Ishikawa (cell line): ENCODE measurements at regions not wholly inside any gene's neighbourhood (a gene's known extent, or its start where the extent isn't known, plus 50 kb on each side); places are given as distances from the start of the nearest gene placed in this dataset.

Experiments
- CEBPB ChIP-seq: IDR thresholded peaks from 2 replicates; pipeline ENCODE4 v1.6.1; 2012
- CREB1 ChIP-seq: IDR thresholded peaks from 2 replicates; pipeline ENCODE4 v1.6.1; 2012; ENCODE audit warnings: low read depth
- EGR1 ChIP-seq: IDR thresholded peaks from 2 replicates; pipeline ENCODE4 v1.6.1; 2012
- EP300 ChIP-seq: IDR thresholded peaks from 2 replicates; pipeline ENCODE4 v1.6.1; 2012; ENCODE audit warnings: borderline replicate concordance
- FOXM1 ChIP-seq: IDR thresholded peaks from 2 replicates; pipeline ENCODE4 v1.6.1; 2012; ENCODE audit warnings: low read depth, borderline replicate concordance
- MAX ChIP-seq: IDR thresholded peaks from 2 replicates; pipeline ENCODE4 v1.6.1; 2012
- NFIC ChIP-seq: IDR thresholded peaks from 2 replicates; pipeline ENCODE4 v1.6.1; 2012
- RAD21 ChIP-seq: IDR thresholded peaks from 2 replicates; pipeline ENCODE4 v1.6.1; 2012; ENCODE audit warnings: low read depth
- REST ChIP-seq: IDR thresholded peaks from 2 replicates; pipeline ENCODE4 v1.6.1; 2012; ENCODE audit warnings: low read depth, mild to moderate bottlenecking
- TAF1 ChIP-seq: IDR thresholded peaks from 2 replicates; pipeline ENCODE4 v1.6.1; 2012; ENCODE audit warnings: low read depth, mild to moderate bottlenecking
- TCF12 ChIP-seq: IDR thresholded peaks from 2 replicates; pipeline ENCODE4 v1.6.1; 2012; ENCODE audit warnings: low read depth
- TEAD4 ChIP-seq: IDR thresholded peaks from 2 replicates; pipeline ENCODE4 v1.6.1; 2012
- USF1 ChIP-seq: IDR thresholded peaks from 2 replicates; pipeline ENCODE4 v1.6.1; 2012
- YY1 ChIP-seq: IDR thresholded peaks from 2 replicates; pipeline ENCODE4 v1.6.1; 2012; ENCODE audit warnings: low read depth
- ZBTB7A ChIP-seq: IDR thresholded peaks from 2 replicates; pipeline ENCODE4 v1.6.1; 2012; ENCODE audit warnings: low read depth

- TF ChIP-seq USF1 (no peak), RAD21 (no peak), TCF12 (no peak), CEBPB (no peak), TAF1 (no peak), ZBTB7A (no peak), YY1 (no peak), MAX (no peak), NFIC (no peak), EGR1 (no peak)
Measured at GRCh38 chr6:71211799-71212198, 76.8 kb upstream of the OGFRL1 start.

- no peak for TF ChIP-seq NFIC
- TF ChIP-seq CEBPB = no peak
- no peak for TF ChIP-seq EGR1
- TF ChIP-seq MAX = no peak
- TF ChIP-seq TAF1 = no peak
- no peak for TF ChIP-seq CREB1
- no peak for TF ChIP-seq REST
- TF ChIP-seq RAD21 = no peak
- TF ChIP-seq TEAD4 = no peak
- no peak for TF ChIP-seq YY1
- no peak for TF ChIP-seq ZBTB7A
- TF ChIP-seq TCF12 = no peak
- TF ChIP-seq USF1 = no peak
- TF ChIP-seq EP300 = no peak
- no peak for TF ChIP-seq FOXM1
Measured at GRCh38 chr6:71220466-71220865, 68.1 kb upstream of the OGFRL1 start.

GRCh38 chr6:71222671-71223070 is 65.9 kb upstream of the OGFRL1 start:
- no peak for TF ChIP-seq REST
- TF ChIP-seq USF1 = no peak
- TF ChIP-seq TAF1 = no peak
- no peak for TF ChIP-seq YY1
- no peak for TF ChIP-seq CREB1
- TF ChIP-seq FOXM1 = no peak
- TF ChIP-seq TCF12 = no peak
- TF ChIP-seq CEBPB = no peak
- TF ChIP-seq RAD21 = no peak
- TF ChIP-seq EP300 = no peak
- TF ChIP-seq MAX = no peak
- no peak for TF ChIP-seq TEAD4
- no peak for TF ChIP-seq NFIC
- TF ChIP-seq ZBTB7A = no peak
- TF ChIP-seq EGR1 = no peak

GRCh38 chr6:71224011-71224410 is 64.6 kb upstream of the OGFRL1 start:
- TF ChIP-seq TEAD4 = no peak
- no peak for TF ChIP-seq REST
- no peak for TF ChIP-seq ZBTB7A
- TF ChIP-seq EGR1 = no peak
- TF ChIP-seq RAD21 = no peak
- no peak for TF ChIP-seq FOXM1
- TF ChIP-seq CEBPB = no peak
- no peak for TF ChIP-seq TAF1
- TF ChIP-seq TCF12 = no peak
